Stimulated activated CD4-positive, alpha-beta T cell treated with anti-CD3 and anti-CD28 coated beads, Interleukin-12 subunit alpha, Interleukin-12 subunit beta, amount 100 ng/mL, for 4 hours (primary cell): ENCODE measurements at regions not wholly inside any gene's neighbourhood (a gene's known extent, or its start where the extent isn't known, plus 50 kb on each side); places are given as distances from the start of the nearest gene placed in this dataset.
"Not testable (repeated sequence)": the region's sequence is repeated elsewhere in the genome, so short reads cannot be mapped to it uniquely, and the experiment has no call there.

ENCODE experiments used
- DNase-seq: peaks from one replicate; pipeline ENCODE4 v3.0.0-alpha.2; 2020

GRCh38 chr4:151874328-151874727 is 113.5 kb upstream of the GATB start:
- no peak for DNase-seq

- no peak for DNase-seq
Observed at GRCh38 chr4:151866592-151866918, 105.7 kb upstream of the GATB start.

- no peak for DNase-seq
Observed at GRCh38 chr4:151865744-151866591, 105.2 kb upstream of the GATB start.

GRCh38 chr4:151865312-151865711 is 104.5 kb upstream of the GATB start:
- no peak for DNase-seq

GRCh38 chr4:151864068-151864467 is 103.3 kb upstream of the GATB start:
- no peak for DNase-seq

- DNase-seq = no peak
Observed at GRCh38 chr4:151862766-151863165, 102.0 kb upstream of the GATB start.

GRCh38 chr4:151860561-151861093 is 99.8 kb upstream of the GATB start:
- no peak for DNase-seq

- no peak for DNase-seq
Observed at GRCh38 chr4:151859641-151860040, 98.8 kb upstream of the GATB start.

- DNase-seq = no peak
Observed at GRCh38 chr4:151858356-151858755, 97.5 kb upstream of the GATB start.

GRCh38 chr4:151857368-151857767 is 96.6 kb upstream of the GATB start:
- no peak for DNase-seq

GRCh38 chr4:151855747-151856146 is 94.9 kb upstream of the GATB start:
- no peak for DNase-seq

GRCh38 chr4:151854731-151855130 is 93.9 kb upstream of the GATB start:
- no peak for DNase-seq

- DNase-seq = no peak
Observed at GRCh38 chr4:151853034-151853433, 92.2 kb upstream of the GATB start.

- no peak for DNase-seq
Observed at GRCh38 chr4:151852202-151852601, 91.4 kb upstream of the GATB start.

GRCh38 chr4:151851354-151851753 is 90.5 kb upstream of the GATB start:
- DNase-seq = no peak

GRCh38 chr4:151850791-151851213 is 90.0 kb upstream of the GATB start:
- DNase-seq = no peak

GRCh38 chr4:151845551-151845950 is 84.7 kb upstream of the GATB start:
- DNase-seq = not testable (repeated sequence)

GRCh38 chr4:151842430-151843079 is 81.7 kb upstream of the GATB start:
- no peak for DNase-seq

GRCh38 chr4:151841107-151841506 is 80.3 kb upstream of the GATB start:
- DNase-seq = no peak

GRCh38 chr4:151835467-151835866 is 74.7 kb upstream of the GATB start:
- DNase-seq = no peak

- no peak for DNase-seq
Observed at GRCh38 chr4:151833174-151833573, 72.4 kb upstream of the GATB start.

GRCh38 chr4:151831526-151831925 is 70.7 kb upstream of the GATB start:
- no peak for DNase-seq

- DNase-seq = no peak
Observed at GRCh38 chr4:151830168-151830567, 69.4 kb upstream of the GATB start.

GRCh38 chr4:151829309-151829708 is 68.5 kb upstream of the GATB start:
- no peak for DNase-seq
